ENCODE measurements at regions not wholly inside any gene's neighbourhood (a gene's known extent, or its start where the extent isn't known, plus 50 kb on each side); places are given as distances from the start of the nearest gene placed in this dataset.

GRCh38 chrX:17919896-17920446 lies 58.9 kb upstream of the RAI2 start (continued):
- no peak for TF ChIP-seq TSHZ1 (CRISPR knock-in tag; IDR thresholded peaks at IDR 0.05)
- TF ChIP-seq SREBF1 (IDR thresholded peaks at IDR 0.05; ENCODE audit: borderline replicate concordance, low read depth, low read length), result no peak
- TF ChIP-seq CREBBP (IDR thresholded peaks at IDR 0.05; ENCODE audit: low read depth, low read length), result no peak
- no peak for TF ChIP-seq ZNF518B (CRISPR knock-in tag; IDR thresholded peaks at IDR 0.05)
- TF ChIP-seq ZC3H4 (CRISPR knock-in tag; IDR thresholded peaks at IDR 0.05; ENCODE audit: borderline replicate concordance), result no peak
- TF ChIP-seq E2F1 (CRISPR knock-in tag; IDR thresholded peaks at IDR 0.05), result no peak

Measured in K562 (cell line).